BLaER1 treated with 17β-estradiol and CSF1 and Interleukin-3, amounts not matched to agents 10 nM and 100 nM (cell line): ENCODE measurements at regions not wholly inside any gene's neighbourhood (a gene's known extent, or its start where the extent isn't known, plus 50 kb on each side); places are given as distances from the start of the nearest gene placed in this dataset.

Source experiments
- H3K27ac ChIP-seq, 11 experiments: shearing (Covaris generic); formaldehyde crosslinking; 2 replicates each; pipeline ENCODE4 v1.8.1; 2022
- H3K27me3 ChIP-seq, 11 experiments: shearing (Covaris generic); formaldehyde crosslinking; 2 replicates each; pipeline ENCODE4 v1.8.1; 2022
- H3K36me3 ChIP-seq, 11 experiments: shearing (Covaris generic); formaldehyde crosslinking; 2 replicates each; pipeline ENCODE4 v1.8.1; 2022
- H3K4me1 ChIP-seq, 10 experiments: shearing (Covaris generic); formaldehyde crosslinking; 2 replicates each; pipeline ENCODE4 v1.8.1; 2022
- H3K4me2 ChIP-seq, 11 experiments: shearing (Covaris generic); formaldehyde crosslinking; 2 replicates each; pipeline ENCODE4 v1.8.1; 2022
- H3K4me3 ChIP-seq, 10 experiments: shearing (Covaris generic); formaldehyde crosslinking; 2 replicates each; pipeline ENCODE4 v1.8.1; 2022
- H3K9ac ChIP-seq, 11 experiments: shearing (Covaris generic); formaldehyde crosslinking; 2 replicates each; pipeline ENCODE4 v1.8.1; 2022
- H3K9me3 ChIP-seq, 11 experiments: shearing (Covaris generic); formaldehyde crosslinking; replicated peaks in 1 of 11; 2 replicates each; pipeline ENCODE4 v1.8.1; 2022
- H4K20me1 ChIP-seq, 11 experiments: shearing (Covaris generic); formaldehyde crosslinking; 2 replicates each; pipeline ENCODE4 v1.8.1; 2022
- Cebpa-rat ChIP-seq, 11 experiments: shearing (Covaris generic); IDR thresholded peaks; 2 replicates each; pipeline ENCODE4 v1.8.1; 2022

DNA sequence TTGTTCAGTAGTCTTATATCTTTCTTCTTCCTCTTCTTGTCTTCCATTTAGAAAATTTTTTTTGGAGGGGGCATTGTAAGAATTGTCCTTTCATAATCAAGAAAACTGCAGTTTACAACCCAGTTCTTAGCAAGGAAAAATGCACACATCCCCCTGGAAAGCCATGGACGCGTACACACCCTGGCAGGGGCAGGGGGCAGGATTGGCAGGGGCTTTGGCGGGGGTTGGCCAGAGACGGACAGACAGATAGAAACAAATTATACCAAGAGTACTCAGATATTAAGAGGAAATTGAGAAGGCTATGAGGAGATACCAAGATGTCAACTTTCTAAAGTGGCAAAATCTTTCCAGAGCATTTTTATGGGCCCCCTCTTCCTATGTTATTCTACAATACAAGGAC, 322.5 kb upstream of the CPXCR1 start:
- TF ChIP-seq Cebpa-rat (IDR thresholded peaks at IDR 0.05) = no peak
- H3K9ac ChIP-seq = no peak overlapping the region
- peaks cover 0 to 6% (median 0%) of the 10 kb centered on the region in 11 experiments; a peak in 5 of 22 replicates for H3K9me3 ChIP-seq
- no peaks in the 10 kb centered on the region for H3K4me1 ChIP-seq
- peaks cover 0 to 5% (median 0%) of the 10 kb centered on the region in 11 experiments; a peak in 4 of 22 replicates for H4K20me1 ChIP-seq
- H3K27ac ChIP-seq = no peak overlapping the region
- no peaks in the 10 kb centered on the region for H3K36me3 ChIP-seq
- H3K4me3 ChIP-seq = no peak overlapping the region
- H3K27me3 ChIP-seq = peaks cover 58 to 93% (median 80%) of the 10 kb centered on the region in 11 experiments
- H3K4me2 ChIP-seq = no peak overlapping the region

DNA sequence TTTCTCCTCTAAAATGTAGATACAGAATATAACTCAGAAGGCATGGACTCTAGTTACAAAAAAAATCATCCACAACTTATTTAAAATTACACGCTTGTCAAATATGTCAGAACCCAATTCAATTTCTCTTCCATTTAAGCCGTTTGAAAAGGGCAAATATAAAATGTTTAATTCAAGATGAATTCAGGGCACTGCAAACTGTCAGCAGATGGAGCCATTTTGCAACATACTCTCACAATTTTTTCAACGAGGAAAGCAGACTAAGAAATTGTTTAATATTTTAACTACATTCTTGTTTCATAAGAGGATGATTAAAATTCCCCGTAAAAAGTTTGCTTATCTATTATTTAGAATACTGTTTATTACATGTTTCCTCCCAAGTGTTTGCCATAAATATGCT, 321.3 kb upstream of the CPXCR1 start:
- Histone ChIP-seq H3K9ac (no peak overlapping the region), H3K27ac (no peak overlapping the region), H3K36me3 (no peaks in the 10 kb centered on the region), H3K4me2 (no peak overlapping the region), H3K4me3 (no peak overlapping the region), H3K9me3 (no peaks in the 10 kb centered on the region), H3K4me1 (no peaks in the 10 kb centered on the region), H3K27me3 (peaks cover 59 to 93% (median 82%) of the 10 kb centered on the region in 11 experiments), H4K20me1 (peaks cover 0 to 5% (median 0%) of the 10 kb centered on the region in 11 experiments; a peak in 4 of 22 replicates)
- TF ChIP-seq Cebpa-rat (IDR thresholded peaks at IDR 0.05) = no peak

DNA sequence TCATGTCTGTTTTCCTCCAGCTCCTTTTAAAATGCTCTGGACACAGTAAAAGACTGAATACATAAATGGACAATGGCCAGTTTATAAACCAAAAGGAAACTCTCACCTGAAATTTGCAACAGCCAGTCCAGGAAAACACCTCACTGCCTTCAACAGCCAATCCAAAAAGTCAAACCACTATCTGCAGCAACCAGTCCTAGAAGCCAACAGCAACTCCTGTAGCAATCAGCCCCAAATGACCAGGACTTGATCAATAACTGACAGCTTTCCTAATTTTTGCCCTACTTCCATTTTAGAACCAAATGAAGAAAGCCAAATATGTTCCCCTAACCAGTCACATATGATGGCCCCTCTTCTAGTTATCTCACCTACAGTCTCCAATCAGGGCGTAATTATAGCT, 309.5 kb upstream of the CPXCR1 start:
- Histone ChIP-seq H3K36me3 (no peaks in the 10 kb centered on the region), H3K9me3 (peaks cover 0 to 24% (median 0%) of the 10 kb centered on the region in 11 experiments; a peak in 4 of 22 replicates), H3K9ac (no peak overlapping the region), H3K4me1 (no peaks in the 10 kb centered on the region), H4K20me1 (peaks cover 0 to 4% (median 0%) of the 10 kb centered on the region in 11 experiments; a peak in 2 of 22 replicates), H3K27ac (no peak overlapping the region), H3K27me3 (peaks cover 49 to 100% (median 96%) of the 10 kb centered on the region in 11 experiments; a peak in 21 of 22 replicates), H3K4me3 (no peak overlapping the region), H3K4me2 (no peak overlapping the region)
- TF ChIP-seq Cebpa-rat (IDR thresholded peaks at IDR 0.05) = no peak

DNA sequence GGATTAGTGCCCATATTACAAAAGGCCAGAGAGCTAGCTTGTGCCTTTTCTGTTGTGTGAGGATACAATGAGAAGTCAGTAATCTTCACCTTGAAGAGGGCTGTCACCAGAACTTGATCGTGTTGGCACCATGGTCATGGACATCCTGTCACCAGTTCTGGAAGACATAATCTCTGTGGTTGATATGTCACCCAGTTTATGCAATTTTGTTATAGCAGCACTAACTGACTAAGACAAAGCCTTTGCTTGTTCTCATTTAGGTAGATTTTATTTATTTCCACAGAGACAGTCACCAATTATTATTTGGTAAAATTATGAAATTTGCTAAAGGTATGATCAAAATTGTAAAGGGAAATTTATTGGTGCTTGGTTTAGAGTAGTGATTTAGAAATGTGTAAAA, 308.8 kb upstream of the CPXCR1 start:
- Histone ChIP-seq H3K4me3 (no peak overlapping the region), H3K9ac (no peak overlapping the region), H3K27ac (no peak overlapping the region), H3K36me3 (no peaks in the 10 kb centered on the region), H3K4me1 (no peaks in the 10 kb centered on the region), H4K20me1 (peaks cover 0 to 4% (median 0%) of the 10 kb centered on the region in 11 experiments; a peak in 2 of 22 replicates), H3K9me3 (peaks cover 0 to 24% (median 0%) of the 10 kb centered on the region in 11 experiments; a peak in 4 of 22 replicates), H3K27me3 (peaks cover 48 to 100% (median 95%) of the 10 kb centered on the region in 11 experiments; a peak in 21 of 22 replicates), H3K4me2 (no peak overlapping the region)
- TF ChIP-seq Cebpa-rat (IDR thresholded peaks at IDR 0.05) = no peak

DNA sequence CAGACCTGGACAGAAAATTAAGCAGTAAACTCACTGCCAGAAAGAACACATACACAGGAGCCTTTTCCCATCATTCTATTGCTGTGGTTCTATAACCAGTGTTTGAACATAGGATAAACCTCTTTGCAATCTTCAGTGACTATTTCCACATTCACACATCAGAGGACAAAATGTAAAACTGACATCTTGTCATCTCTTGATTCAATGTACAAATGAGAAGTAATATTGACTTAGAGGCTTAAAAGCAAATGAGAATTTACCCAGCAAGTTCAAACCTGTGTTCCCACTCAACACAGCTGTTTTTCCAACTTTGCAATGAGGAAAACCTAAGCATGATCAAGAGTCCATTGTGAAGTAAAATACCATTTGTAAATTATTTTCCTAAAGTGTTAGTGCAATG, 307.1 kb upstream of the CPXCR1 start:
- H3K4me1 ChIP-seq = no peaks in the 10 kb centered on the region
- H3K9me3 ChIP-seq = peaks cover 0 to 22% (median 0%) of the 10 kb centered on the region in 11 experiments; a peak in 4 of 22 replicates
- H3K36me3 ChIP-seq = no peaks in the 10 kb centered on the region
- H3K27me3 ChIP-seq = peaks cover 52 to 100% (median 95%) of the 10 kb centered on the region in 11 experiments; a peak in 21 of 22 replicates
- no peak for TF ChIP-seq Cebpa-rat (IDR thresholded peaks at IDR 0.05)
- peaks cover 0 to 4% (median 0%) of the 10 kb centered on the region in 11 experiments; a peak in 2 of 22 replicates for H4K20me1 ChIP-seq
- H3K4me2 ChIP-seq = no peak overlapping the region
- no peak overlapping the region for H3K27ac ChIP-seq
- no peak overlapping the region for H3K9ac ChIP-seq
- no peak overlapping the region for H3K4me3 ChIP-seq
